Thyroid gland (tissue), 4 donors: ENCODE measurements at regions not wholly inside any gene's neighbourhood (a gene's known extent, or its start where the extent isn't known, plus 50 kb on each side); places are given as distances from the start of the nearest gene placed in this dataset.

Source experiments
- CTCF ChIP-seq, 6 experiments: fragments of 200-600 bp in 3 of 6; fragments of 450-650 bp in 3 of 6; sonication (generic) in 3 of 6; IDR thresholded peaks; one replicate each; pipeline ENCODE4 v1.5.1; 2016 to 2019; ENCODE audit warnings: antibody characterized with exemption in 6 of 6, mild to moderate bottlenecking in 2 of 6, inconsistent platforms in 1 of 6, moderate library complexity in 1 of 6
- POLR2A ChIP-seq, 2 donors: fragments of 450-650 bp; IDR thresholded peaks; one replicate each; pipeline ENCODE4 v1.6.1; 2017; ENCODE audit warnings: antibody characterized with exemption in 2 of 2, mild to moderate bottlenecking in 2 of 2, moderate library complexity in 1 of 2

- no peak for TF ChIP-seq CTCF (IDR thresholded peaks at IDR 0.05)
- TF ChIP-seq POLR2A (IDR thresholded peaks at IDR 0.05): no peak
These were observed 59.3 kb downstream of the FANCF start for GRCh38 chr11:22566293-22566692.
